MCF 10A (cell line): ENCODE measurements at regions not wholly inside any gene's neighbourhood (a gene's known extent, or its start where the extent isn't known, plus 50 kb on each side); places are given as distances from the start of the nearest gene placed in this dataset.
A peak's percentile ranks its signal among the peaks of the same experiment; 100 is the strongest.

ENCODE experiments used
- BruUV-seq: library from RNA; stranded (reverse); fragments of 400-500 nt; replicated peaks from 2 replicates; lab custom pipeline; 2021; lab: Mats Ljungman, UMichigan
- CTCF ChIA-PET: fragments of 300-600 bp; sonication (Branson Sonifier 250); formaldehyde crosslinking; extraction: SDS; loops from one replicate; lab custom pipeline; 2021; ENCODE audit warnings: antibody characterized with exemption, inconsistent platforms; lab: Yijun Ruan, JAX
- POLR2A ChIA-PET: fragments of 300-600, 350-650 bp; sonication (Branson Sonifier 250); formaldehyde crosslinking; extraction: SDS; loops from one replicate; lab custom pipeline; 2020; ENCODE audit warnings: antibody characterized with exemption, inconsistent platforms; lab: Yijun Ruan, JAX
- DNase-seq: peaks from one replicate; pipeline ENCODE4 v3.0.0-alpha.2; 2018; ENCODE audit not compliant: unreplicated experiment
- H3K27ac Mint-ChIP-seq: one replicate; pipeline ENCODE4 v1.8.0; 2022; ENCODE audit warnings: mild to moderate bottlenecking, low read depth, mixed read lengths; ENCODE audit not compliant: unreplicated experiment
- H3K27me3 Mint-ChIP-seq: one replicate; pipeline ENCODE4 v1.8.0; 2022; ENCODE audit warnings: mixed read lengths; ENCODE audit not compliant: insufficient read depth, unreplicated experiment
- H3K36me3 Mint-ChIP-seq: one replicate; pipeline ENCODE4 v1.8.0; 2022; ENCODE audit warnings: mild to moderate bottlenecking, moderate library complexity, mixed read lengths; ENCODE audit not compliant: insufficient read depth, unreplicated experiment
- H3K4me1 Mint-ChIP-seq: one replicate; pipeline ENCODE4 v1.8.0; 2022; ENCODE audit warnings: mixed read lengths; ENCODE audit not compliant: insufficient read depth, unreplicated experiment
- H3K4me3 Mint-ChIP-seq: one replicate; pipeline ENCODE4 v1.8.0; 2022; ENCODE audit warnings: mild to moderate bottlenecking, moderate library complexity, mixed read lengths; ENCODE audit not compliant: unreplicated experiment
- H3K9me3 Mint-ChIP-seq: one replicate; pipeline ENCODE4 v1.8.0; 2022; ENCODE audit warnings: mixed read lengths; ENCODE audit not compliant: unreplicated experiment
- CTCF ChIP-seq: fragments of 200-600 bp; IDR thresholded peaks from one replicate; pipeline ENCODE4 v1.8.0; 2022; ENCODE audit warnings: antibody characterized with exemption, mild to moderate bottlenecking; ENCODE audit not compliant: unreplicated experiment
- intact Hi-C: fragments of 100-400 bp; cut with micrococcal nuclease; formaldehyde crosslinking; loops from 2 replicates; pipeline ENCODE4 v1.14.1; 2022

- ChIA-PET POLR2A (no interaction called here), CTCF (interaction anchor here (0.9 to 4.0 kb wide), 4 partner anchors 118 to 379 kb away, joined by 3 to 24 read pairs (median 12); no protein-coding TSS in a partner anchor)
- intact Hi-C loops = no loop called here
- Mint-ChIP-seq H3K36me3 (no peaks in the 10 kb centered on the region), H3K27ac (no peak overlapping the region), H3K27me3 (no peaks in the 10 kb centered on the region), H3K9me3 (no peaks in the 10 kb centered on the region), H3K4me1 (no peaks in the 10 kb centered on the region), H3K4me3 (no peak overlapping the region)
- BruUV-seq = no TSS peak
- TF ChIP-seq CTCF = no peak
- DNase-seq = no peak
Observed at GRCh38 chr6:165726965-165727381, 63.9 kb upstream of the PDE10A start.

- no peaks in the 10 kb centered on the region for H3K27me3 Mint-ChIP-seq
- no peak for DNase-seq
- no TSS peak for BruUV-seq
- H3K4me3 Mint-ChIP-seq = no peak overlapping the region
- H3K36me3 Mint-ChIP-seq = no peaks in the 10 kb centered on the region
- H3K27ac Mint-ChIP-seq = no peak overlapping the region
- H3K4me1 Mint-ChIP-seq = no peaks in the 10 kb centered on the region
- H3K9me3 Mint-ChIP-seq = no peaks in the 10 kb centered on the region
- CTCF ChIA-PET = interaction anchor here (0.7 to 4.0 kb wide), 6 partner anchors 20 to 380 kb away, joined by 3 to 24 read pairs (median 3); no protein-coding TSS in a partner anchor
- intact Hi-C loops = no loop called here
- no peak for TF ChIP-seq CTCF
- POLR2A ChIA-PET = no interaction called here
Observed at GRCh38 chr6:165726290-165726875, 63.3 kb upstream of the PDE10A start.

- no peak for TF ChIP-seq CTCF
- no TSS peak for BruUV-seq
- intact Hi-C loops = no loop called here
- Mint-ChIP-seq H3K27me3 (peaks cover 4% of the 10 kb centered on the region), H3K4me1 (no peaks in the 10 kb centered on the region), H3K9me3 (no peaks in the 10 kb centered on the region), H3K36me3 (no peaks in the 10 kb centered on the region), H3K27ac (no peak overlapping the region), H3K4me3 (no peak overlapping the region)
- peak; percentile 9 for DNase-seq
- ChIA-PET CTCF (interaction anchor here (0.7 to 4.0 kb wide), 4 partner anchors 16 to 286 kb away, joined by 3 to 24 read pairs (median 12); no protein-coding TSS in a partner anchor), POLR2A (no interaction called here)
Observed at GRCh38 chr6:165725201-165725600, 62.2 kb upstream of the PDE10A start.

GRCh38 chr6:165723326-165723725 lies 60.3 kb upstream of the PDE10A start:
- no peak for TF ChIP-seq CTCF
- Mint-ChIP-seq H3K4me1 (no peaks in the 10 kb centered on the region), H3K27me3 (peaks cover 23% of the 10 kb centered on the region), H3K36me3 (no peaks in the 10 kb centered on the region), H3K4me3 (no peak overlapping the region), H3K9me3 (no peaks in the 10 kb centered on the region), H3K27ac (no peak overlapping the region)
- POLR2A ChIA-PET = no interaction called here
- no peak for DNase-seq
- intact Hi-C loops = no loop called here
- CTCF ChIA-PET = interaction anchor here (0.7 to 0.9 kb wide), 2 partner anchors 21 to 127 kb away, joined by 3 to 4 read pairs; no protein-coding TSS in a partner anchor
- BruUV-seq = no TSS peak
